GM19467 (cell line): ENCODE measurements at regions not wholly inside any gene's neighbourhood (a gene's known extent, or its start where the extent isn't known, plus 50 kb on each side); places are given as distances from the start of the nearest gene placed in this dataset.
"Not testable (repeated sequence)": the region's sequence is repeated elsewhere in the genome, so short reads cannot be mapped to it uniquely, and the experiment has no call there.

Source experiments
- ATAC-seq: cut with Tn5 transposase; IDR thresholded peaks from one replicate; pipeline ENCODE4 v1.9.1; 2021; ENCODE audit warnings: mild to moderate bottlenecking, moderate library complexity; ENCODE audit not compliant: unreplicated experiment

- no peak for ATAC-seq
Measured at GRCh38 chr3:23111797-23112196, 91.3 kb upstream of the UBE2E2 start.

DNA sequence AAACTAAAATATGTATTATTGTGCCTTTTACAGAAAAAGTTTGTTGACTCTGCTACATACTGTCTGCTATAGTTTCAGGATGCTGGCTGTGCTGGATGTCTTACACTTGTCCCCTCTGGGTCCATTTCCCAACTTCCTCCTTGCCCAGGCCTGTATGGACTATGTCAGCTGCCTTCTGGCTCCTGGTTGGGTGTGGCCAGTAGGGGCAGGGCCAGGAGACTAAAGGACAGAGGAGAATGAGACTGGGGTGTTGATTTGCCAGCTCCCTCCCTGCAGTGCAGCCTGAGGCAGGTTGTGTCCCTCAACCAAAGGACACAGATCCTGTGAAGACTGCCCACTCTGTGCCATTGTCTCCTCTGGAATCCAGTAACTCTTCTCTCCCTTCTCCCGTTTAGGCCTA, 90.6 kb upstream of the UBE2E2 start:
- ATAC-seq, result no peak

- no peak for ATAC-seq
Measured at GRCh38 chr3:23113455-23114171, 89.5 kb upstream of the UBE2E2 start.

- ATAC-seq, result no peak
Measured at GRCh38 chr3:23114432-23114831, 88.7 kb upstream of the UBE2E2 start.

GRCh38 chr3:23115171-23115877, 87.8 kb upstream of the UBE2E2 start:
- ATAC-seq, result no peak

GRCh38 chr3:23116081-23116837, 86.9 kb upstream of the UBE2E2 start:
- ATAC-seq, result no peak

DNA sequence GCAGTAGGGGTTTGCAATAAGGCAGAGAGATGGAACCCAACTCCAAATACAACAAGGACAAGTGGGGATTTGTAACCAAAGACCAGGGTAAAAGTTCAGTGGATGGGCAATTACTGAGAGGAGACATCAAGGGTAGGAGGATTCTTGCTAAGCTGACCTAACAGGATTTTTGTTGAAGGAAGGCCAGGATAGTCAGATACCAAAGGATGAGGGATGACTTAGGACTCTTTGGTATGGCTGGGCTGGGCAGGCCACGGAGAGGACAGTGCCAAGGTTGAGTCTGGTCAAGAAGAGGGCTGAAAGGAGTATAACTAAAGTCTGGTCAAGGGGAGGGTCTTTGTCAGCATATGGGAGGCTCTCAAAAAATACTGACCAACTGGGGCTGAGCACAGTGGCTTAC, 85.3 kb upstream of the UBE2E2 start:
- no peak for ATAC-seq

DNA sequence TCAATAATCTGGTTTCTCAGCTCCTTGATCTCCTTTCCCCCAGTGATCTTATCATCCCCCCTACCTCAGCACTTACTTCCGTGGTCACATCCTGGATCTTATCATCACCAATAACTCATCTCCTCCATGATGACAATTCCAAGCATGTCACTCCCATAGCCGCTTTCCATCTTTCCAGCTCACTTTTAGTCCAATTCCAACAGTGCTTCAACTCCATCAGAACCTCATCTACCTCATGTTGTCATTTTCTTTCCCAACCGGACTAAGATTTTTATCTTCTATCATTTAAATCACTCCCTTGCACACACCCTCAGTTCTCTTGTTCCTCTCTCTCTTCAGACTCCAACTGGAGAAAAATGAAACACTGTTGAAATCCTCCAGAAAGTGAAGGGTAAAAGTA, 75.9 kb upstream of the UBE2E2 start:
- ATAC-seq, result no peak

- ATAC-seq, result no peak
Measured at GRCh38 chr3:23128655-23129054, 74.5 kb upstream of the UBE2E2 start.

DNA sequence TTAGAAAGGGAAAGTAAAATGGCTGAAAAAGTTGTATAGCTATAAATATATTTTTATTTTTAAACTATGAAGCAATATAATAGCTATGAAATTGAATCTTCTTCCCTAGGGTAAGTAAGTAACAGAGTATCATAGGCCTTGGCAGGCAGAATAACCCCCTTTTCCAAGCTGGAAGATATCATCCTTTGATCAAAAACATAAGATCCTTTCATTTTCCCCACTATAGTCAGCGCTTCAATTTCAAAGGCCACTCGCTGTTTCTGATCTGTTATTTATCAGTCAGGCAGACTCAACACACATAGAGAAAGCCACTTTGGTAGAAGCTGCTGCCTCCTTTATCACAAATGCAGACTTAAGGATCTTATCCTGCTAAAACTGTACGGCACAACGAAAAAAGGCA, 74.0 kb upstream of the UBE2E2 start:
- ATAC-seq, result no peak

DNA sequence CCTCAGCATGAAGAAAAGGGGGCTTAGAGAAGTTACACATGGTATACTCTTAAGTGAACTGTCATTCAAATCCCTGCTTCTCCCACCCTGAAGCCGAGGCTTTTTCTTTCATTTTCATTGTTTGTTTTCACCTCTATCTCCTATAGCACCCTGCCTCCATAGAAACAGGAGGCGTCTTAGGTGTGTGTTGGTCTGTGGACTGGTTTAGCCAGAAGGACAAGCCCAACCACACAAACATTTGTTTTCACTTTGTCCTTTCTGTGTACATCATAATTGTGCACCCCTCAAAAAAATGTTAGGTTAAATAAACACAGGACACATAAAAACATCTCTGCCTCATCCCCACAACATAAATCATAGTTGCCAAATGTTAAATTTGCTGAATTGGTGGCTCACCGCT, 73.3 kb upstream of the UBE2E2 start:
- ATAC-seq, result no peak

DNA sequence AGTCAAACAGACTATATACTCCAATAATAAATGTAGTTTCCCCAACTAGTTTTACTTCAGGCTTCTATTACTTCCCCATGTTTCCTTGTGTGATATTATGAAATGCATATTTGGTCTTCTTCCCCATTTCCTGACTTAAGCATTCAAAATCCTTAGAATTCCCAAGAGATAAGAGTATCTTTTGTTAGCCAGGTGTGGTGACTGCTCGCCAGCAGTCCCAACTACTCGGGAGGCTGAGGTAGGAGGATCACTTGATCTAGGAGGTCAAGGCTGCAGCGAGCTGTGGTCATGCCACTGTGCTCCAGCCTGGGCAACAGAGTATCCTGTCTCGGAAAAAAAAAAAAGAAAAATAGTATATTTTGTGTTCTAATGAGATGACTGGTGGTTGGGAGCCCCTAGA, 72.7 kb upstream of the UBE2E2 start:
- ATAC-seq, result no peak

DNA sequence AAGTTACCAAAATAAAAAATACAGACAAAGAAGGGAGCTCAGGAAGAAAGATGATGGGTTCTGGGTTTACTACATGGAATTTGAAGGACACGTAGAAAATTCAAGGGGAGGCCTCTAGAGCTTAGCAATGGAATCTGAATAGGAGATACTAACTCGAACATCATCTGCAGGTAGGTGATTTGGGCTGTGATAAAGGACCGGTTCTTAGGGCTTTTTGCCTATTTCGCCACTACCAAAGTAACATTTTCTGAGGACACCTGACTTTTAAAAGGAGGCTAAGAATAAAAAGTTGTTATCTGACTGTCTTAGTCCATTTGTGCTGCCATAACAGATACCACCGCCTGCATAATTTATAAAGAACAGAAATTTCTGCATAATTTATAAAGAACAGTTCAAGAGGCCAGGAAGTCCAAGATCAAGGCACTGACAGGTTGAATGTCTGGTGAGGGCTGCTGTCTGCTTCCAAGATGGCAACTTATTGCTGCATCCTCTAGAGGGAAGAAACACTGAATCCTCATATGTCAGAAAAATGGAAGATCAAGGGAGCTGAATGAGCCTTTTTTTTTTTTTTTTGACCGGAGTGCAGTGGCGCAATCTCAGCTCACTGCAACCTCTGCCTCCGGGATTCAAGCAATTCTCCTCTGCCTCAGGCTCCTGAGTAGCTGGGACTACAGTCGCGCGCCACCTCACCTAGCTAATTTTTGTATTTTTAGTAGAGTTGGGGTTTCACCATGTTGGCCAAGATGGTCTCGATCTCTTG, 67.9 kb upstream of the UBE2E2 start:
- ATAC-seq, result no peak

GRCh38 chr3:23136054-23136453, 67.1 kb upstream of the UBE2E2 start:
- no peak for ATAC-seq

DNA sequence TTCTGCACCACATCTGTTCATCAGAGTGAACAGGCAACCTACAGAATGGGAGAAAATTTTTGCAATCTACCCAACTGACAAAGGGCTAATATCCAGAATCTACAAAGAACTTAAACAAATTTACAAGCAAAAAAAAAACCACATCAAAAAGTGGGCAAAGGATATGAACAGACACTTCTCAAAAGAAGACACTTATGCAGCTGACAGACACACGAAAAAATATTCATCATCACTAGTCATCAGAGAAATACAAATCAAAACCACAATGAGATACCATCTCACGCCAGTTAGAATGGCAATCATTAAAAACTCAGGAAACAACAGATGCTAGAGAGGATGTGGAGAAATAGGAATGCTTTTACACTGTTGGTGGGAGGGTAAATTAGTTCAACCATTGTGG, 59.1 kb upstream of the UBE2E2 start:
- ATAC-seq, result not testable (repeated sequence)

DNA sequence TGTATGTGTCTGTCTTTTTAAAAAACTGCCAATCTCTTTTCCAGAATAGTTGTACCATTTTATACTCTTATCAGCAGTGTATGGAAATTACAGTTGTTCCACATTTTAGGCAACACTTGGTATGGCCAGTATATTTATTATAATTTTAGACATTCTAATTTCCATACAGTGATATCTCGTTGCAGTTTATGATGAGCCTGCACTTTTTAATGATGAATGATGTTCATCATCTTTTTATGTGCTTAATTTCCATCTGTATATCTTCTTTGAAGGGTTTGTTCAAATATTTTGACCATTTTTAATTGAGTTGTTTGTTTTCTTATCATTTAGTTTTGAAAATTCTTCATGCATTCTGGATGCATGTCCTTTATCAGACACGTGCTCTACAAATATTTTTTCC, 57.0 kb upstream of the UBE2E2 start:
- ATAC-seq, result no peak

DNA sequence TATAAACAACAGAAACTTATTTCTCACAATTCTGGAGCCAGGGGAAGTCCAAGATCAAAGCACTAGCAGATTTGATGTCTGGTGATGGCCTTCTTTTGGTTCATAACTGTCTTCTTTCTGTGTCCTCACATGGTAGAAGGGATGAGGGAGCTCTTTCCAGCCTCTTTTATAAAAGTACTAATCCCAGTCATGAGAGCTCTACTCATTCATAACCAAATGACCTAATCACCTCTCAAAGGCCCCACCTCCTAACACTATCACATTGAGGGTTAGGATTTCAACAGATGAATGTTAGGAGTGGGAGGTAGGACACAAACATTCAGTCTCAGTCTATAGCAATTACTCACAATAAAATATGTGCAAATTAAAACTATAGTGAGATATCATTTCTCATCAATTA, 50.1 kb upstream of the UBE2E2 start:
- ATAC-seq, result no peak
